Epithelial cell of esophagus (primary cell): ENCODE measurements at regions not wholly inside any gene's neighbourhood (a gene's known extent, or its start where the extent isn't known, plus 50 kb on each side); places are given as distances from the start of the nearest gene placed in this dataset.

Experiments
- DNase-seq: peaks from one replicate; pipeline ENCODE4 v3.0.0; 2010; ENCODE audit warnings: low read depth
- H3K4me3 ChIP-seq: 2 replicates; pipeline ENCODE4 v1.5.1; 2011; ENCODE audit warnings: mild to moderate bottlenecking, low read length, control low read depth
- TF ChIP-seq, protein P1 (sequence below): IDR thresholded peaks from 2 replicates; pipeline ENCODE4 v1.5.1; 2011; ENCODE audit warnings: low read depth, mild to moderate bottlenecking, low read length, control low read depth, inconsistent platforms; ENCODE audit not compliant: insufficient read depth; ENCODE audit errors: missing control alignments

DNA sequence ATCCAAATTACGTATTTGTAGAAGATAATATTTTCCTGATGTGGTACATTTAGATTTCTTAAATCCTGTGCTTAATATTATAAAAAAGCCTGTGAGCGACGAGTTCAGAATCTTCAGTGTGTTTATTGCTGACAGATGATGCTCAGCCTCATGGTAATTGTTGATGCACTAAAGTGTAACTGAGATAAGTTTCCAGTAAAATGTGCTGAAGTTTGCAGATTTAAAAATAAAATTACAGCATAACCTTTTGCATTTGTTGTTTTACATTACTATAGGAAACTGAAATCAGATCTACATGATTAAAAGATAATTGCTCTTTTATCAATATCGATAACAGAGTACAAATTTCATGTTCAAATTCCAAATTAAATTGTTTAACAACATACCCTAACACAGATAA, 307.6 kb downstream of the FIGN start:
- TF ChIP-seq, protein P1, sequence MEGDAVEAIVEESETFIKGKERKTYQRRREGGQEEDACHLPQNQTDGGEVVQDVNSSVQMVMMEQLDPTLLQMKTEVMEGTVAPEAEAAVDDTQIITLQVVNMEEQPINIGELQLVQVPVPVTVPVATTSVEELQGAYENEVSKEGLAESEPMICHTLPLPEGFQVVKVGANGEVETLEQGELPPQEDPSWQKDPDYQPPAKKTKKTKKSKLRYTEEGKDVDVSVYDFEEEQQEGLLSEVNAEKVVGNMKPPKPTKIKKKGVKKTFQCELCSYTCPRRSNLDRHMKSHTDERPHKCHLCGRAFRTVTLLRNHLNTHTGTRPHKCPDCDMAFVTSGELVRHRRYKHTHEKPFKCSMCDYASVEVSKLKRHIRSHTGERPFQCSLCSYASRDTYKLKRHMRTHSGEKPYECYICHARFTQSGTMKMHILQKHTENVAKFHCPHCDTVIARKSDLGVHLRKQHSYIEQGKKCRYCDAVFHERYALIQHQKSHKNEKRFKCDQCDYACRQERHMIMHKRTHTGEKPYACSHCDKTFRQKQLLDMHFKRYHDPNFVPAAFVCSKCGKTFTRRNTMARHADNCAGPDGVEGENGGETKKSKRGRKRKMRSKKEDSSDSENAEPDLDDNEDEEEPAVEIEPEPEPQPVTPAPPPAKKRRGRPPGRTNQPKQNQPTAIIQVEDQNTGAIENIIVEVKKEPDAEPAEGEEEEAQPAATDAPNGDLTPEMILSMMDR: no peak
- DNase-seq: no peak

DNA sequence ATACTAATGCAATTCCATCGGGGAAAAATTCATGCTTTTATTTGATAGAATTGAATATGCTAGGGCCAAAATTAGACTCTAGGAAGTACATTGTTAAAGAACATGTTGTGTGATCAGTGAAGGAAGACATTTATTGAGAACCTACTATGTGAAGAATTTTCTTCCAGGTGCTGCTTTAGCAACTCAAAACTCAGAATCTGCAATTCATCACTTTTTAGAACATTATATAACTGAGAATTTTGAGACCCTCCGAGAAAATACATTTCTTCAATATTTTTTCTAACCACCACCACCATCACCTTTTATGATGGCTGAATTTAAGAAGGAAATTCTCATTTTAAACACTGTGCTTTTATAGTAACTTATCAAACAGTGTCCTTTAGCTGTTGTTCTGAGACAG, 315.2 kb downstream of the FIGN start:
- no peak overlapping the region for H3K4me3 ChIP-seq
- no peak for DNase-seq
- TF ChIP-seq, protein P1: no peak

More for the DNA sequence above, 307.6 kb downstream of the FIGN start:
- H3K4me3 ChIP-seq: no peak overlapping the region

DNA sequence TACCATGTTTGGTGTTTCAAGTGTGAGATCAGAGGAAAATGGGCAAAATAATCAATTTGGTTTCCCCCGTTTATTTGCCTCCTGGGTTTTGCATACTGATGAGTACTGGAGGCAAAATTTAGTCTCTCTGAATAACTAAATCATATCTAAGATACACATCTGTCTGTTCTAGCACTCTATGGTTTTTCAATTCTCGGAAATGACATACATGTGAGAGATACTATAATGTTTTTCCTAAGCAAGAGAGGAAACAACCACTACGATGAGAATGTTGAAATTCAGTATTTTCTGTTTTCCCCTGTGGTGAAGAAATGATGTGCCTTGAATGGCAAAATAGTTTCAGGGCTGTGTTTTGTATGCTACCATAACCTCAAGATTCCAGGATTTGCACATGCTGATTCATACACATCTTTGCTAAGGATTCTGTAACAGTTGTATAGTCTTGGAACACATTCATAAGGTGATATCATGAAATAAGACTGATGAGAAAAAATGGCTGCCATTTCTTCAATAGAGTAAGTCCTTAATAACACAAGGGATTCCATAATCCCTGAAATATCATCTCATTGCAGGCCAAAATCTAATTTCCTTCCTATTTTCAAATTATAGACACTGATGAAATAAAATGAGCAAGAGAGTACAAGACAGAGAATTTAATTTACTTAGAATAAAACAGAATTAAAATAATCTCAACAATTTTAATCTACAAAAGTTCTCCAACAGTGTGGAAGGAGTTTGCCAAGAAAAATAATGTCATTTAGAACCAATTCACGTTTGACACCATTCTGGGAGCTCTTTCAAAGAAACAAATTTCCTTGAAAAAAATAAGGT, 316.6 kb downstream of the FIGN start:
- TF ChIP-seq, protein P1: no peak
- DNase-seq: no peak
- no peak overlapping the region for H3K4me3 ChIP-seq

DNA sequence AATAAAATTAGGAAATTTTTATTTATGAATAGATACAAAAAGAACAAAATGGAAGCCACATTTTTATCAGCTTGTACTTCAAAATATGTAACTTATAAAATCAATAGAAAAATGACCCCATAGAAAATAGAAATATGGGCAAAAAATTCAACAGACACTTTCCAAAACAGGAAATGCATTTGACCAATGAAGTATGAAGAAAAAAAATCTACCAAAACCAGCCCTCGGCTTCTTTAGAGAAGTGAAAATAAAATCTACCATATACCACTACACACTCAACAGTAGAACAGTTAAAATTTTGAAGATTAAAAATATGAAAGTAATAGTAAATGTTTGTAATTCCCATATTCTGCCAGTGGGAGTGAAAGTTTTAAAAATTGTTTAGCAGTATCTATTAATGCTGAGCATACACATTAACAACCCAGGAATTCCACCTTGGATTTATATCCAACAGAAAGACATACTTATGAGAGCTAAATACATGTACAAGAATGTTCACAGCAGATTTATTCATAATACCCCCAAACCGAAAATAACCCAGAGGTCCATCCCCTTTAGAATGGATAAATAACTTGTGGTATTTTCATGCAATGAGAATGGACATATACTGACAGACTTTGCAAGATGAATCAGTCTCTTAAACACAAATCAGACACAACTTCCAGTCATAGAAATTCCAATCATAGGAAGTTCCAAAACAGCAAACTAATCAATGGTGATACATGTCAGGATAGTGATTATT, 318.0 kb downstream of the FIGN start:
- DNase-seq: no peak
- no peak overlapping the region for H3K4me3 ChIP-seq
- TF ChIP-seq, protein P1: no peak

DNA sequence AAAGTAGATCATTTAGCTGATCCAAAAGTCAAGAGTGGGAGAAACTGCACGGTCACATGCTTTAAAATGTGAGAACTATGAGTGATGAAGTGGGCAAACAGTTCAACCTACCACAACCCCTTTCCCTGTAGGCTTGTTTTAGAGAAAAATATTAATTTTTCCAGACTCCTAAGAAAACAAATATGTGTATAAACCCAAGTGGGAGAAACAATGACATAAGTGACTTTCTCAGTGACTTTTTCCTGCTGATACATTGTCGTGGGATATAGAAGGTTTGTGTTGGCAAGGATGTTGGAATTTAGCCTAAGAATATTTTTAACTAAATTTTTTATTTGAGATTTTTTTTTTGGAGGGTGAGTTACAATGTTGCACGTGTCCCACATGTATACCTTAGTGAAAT, 321.7 kb downstream of the FIGN start:
- H3K4me3 ChIP-seq: no peak overlapping the region
- TF ChIP-seq, protein P1: no peak
- DNase-seq: no peak

DNA sequence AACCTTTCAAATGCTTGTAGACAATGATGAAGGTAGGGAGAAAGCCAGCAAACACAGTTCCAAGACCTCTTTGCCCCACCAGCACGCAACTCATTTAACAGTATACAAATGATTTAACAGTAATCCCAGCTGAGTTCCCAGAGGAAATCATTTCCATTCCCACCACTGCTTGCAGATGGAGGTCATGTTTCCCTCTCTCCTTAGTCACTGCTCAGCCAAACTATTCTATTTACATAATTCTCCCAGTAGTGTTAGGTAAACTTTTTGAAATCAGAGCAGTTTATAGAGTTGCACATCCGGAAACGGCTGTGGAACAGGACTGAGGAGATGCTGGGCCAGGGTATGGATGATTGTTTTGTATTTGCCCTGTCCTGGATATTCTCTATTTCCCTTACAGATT, 328.5 kb downstream of the FIGN start:
- DNase-seq: peak; percentile 5
- TF ChIP-seq, protein P1: no peak
- H3K4me3 ChIP-seq: no peak overlapping the region
